Prostate gland (tissue), 2 donors: ENCODE measurements at regions not wholly inside any gene's neighbourhood (a gene's known extent, or its start where the extent isn't known, plus 50 kb on each side); places are given as distances from the start of the nearest gene placed in this dataset.

Source experiments
- DNase-seq: peaks from one replicate; pipeline ENCODE4 v3.0.0-alpha.2; 2019; ENCODE audit warnings: low spot score
- H3K27ac ChIP-seq, 2 donors: fragments of 200-600 bp; sonication (generic); 2 replicates each; pipeline ENCODE4 v1.5.1; 2017 to 2019
- H3K27me3 ChIP-seq: fragments of 200-600 bp; sonication (generic); replicated peaks from 2 replicates; pipeline ENCODE4 v1.5.1; 2019; ENCODE audit not compliant: insufficient read depth
- H3K36me3 ChIP-seq, 2 donors: fragments of 200-600 bp; sonication (generic); 1 replicate in 1 of 2; 2 replicates in 1 of 2; pipeline versions ENCODE4 v1.5.1 to v1.8.1; 2017 to 2019
- H3K4me1 ChIP-seq: fragments of 200-600 bp; sonication (generic); replicated peaks from 2 replicates; pipeline ENCODE4 v1.5.1; 2019
- H3K4me3 ChIP-seq, 2 donors: fragments of 200-600 bp; sonication (generic); 2 replicates each; pipeline ENCODE4 v1.5.1; 2017 to 2019
- H3K9me3 ChIP-seq: fragments of 200-600 bp; sonication (generic); 2 replicates; pipeline ENCODE4 v1.5.1; 2017
- POLR2A ChIP-seq: fragments of 450-650 bp; IDR thresholded peaks from one replicate; pipeline ENCODE4 v1.6.1; 2016; ENCODE audit warnings: antibody characterized with exemption, mild to moderate bottlenecking
- POLR2AphosphoS5 ChIP-seq: sonication (generic); formaldehyde crosslinking; IDR thresholded peaks from one replicate; pipeline ENCODE4 v1.6.1; 2017; ENCODE audit warnings: antibody characterized with exemption
- WGBS: methylation state at CpG from one replicate; pipeline ENCODE4 v1.1.5; 2018; 5-methylcytosine and 5-hydroxymethylcytosine counted together
- intact Hi-C: fragments of 100-400 bp; cut with DNase I; formaldehyde crosslinking; loops from one replicate; pipeline ENCODE4 v1.14.2; 2022
- TF ChIP-seq, protein P1 (sequence below), 4 experiments: fragments of 200-600 bp in 2 of 4; fragments of 450-650 bp in 2 of 4; sonication (generic) in 2 of 4; IDR thresholded peaks; 1 replicate in 3 of 4; 2 replicates in 1 of 4; pipeline ENCODE4 v1.5.1; 2016 to 2019; ENCODE audit warnings: antibody characterized with exemption in 4 of 4, mild to moderate bottlenecking in 2 of 4, moderate library complexity in 2 of 4

DNA sequence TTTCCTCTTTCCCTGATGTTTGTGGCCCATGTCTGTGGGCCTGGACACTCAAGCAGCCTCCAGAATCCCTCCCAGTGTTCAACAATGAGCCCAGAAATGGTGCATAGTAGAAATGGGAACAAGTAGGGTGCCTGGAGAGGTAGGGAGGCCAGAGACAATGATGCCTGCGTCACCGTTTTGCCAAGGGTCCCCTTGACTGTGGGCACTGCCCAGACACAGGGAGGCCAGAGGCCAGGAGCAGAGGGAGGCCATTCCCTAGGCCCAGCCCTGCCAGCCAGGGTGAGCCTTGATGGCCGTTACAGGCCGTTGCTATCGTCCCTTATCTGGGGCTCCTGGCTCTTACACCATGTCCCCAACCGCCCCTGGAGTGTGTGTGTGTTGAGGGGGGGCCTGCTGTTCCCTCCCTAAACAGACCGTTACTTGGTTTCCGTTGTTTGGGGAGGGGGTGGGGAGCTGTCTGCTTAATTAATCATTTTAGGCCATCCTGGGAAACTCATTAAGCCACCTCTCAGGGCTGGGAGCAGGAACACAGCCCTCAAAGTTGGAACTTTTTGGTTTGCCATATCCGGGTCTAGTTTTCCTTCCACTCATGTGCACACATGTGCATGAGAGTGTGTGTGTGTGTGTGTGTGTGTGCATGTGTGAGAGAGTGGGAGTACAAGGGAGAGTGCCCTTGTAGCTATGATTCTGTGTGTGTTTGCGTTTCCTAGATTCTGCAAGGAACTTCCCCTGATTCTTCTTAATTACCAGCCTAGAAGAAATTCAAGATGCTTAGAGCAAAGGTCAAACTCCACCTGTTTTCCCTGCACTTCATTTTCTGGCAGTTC lies 135.2 kb upstream of the HAAO start:
- H3K9me3 ChIP-seq, result no peaks in the 10 kb centered on the region
- TF ChIP-seq, protein P1, sequence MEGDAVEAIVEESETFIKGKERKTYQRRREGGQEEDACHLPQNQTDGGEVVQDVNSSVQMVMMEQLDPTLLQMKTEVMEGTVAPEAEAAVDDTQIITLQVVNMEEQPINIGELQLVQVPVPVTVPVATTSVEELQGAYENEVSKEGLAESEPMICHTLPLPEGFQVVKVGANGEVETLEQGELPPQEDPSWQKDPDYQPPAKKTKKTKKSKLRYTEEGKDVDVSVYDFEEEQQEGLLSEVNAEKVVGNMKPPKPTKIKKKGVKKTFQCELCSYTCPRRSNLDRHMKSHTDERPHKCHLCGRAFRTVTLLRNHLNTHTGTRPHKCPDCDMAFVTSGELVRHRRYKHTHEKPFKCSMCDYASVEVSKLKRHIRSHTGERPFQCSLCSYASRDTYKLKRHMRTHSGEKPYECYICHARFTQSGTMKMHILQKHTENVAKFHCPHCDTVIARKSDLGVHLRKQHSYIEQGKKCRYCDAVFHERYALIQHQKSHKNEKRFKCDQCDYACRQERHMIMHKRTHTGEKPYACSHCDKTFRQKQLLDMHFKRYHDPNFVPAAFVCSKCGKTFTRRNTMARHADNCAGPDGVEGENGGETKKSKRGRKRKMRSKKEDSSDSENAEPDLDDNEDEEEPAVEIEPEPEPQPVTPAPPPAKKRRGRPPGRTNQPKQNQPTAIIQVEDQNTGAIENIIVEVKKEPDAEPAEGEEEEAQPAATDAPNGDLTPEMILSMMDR (IDR thresholded peaks at IDR 0.05), result no peak
- TF ChIP-seq POLR2A, result no peak
- no peak for TF ChIP-seq POLR2AphosphoS5
- H3K36me3 ChIP-seq, result no peaks in the 10 kb centered on the region
- peaks cover 27% of the 10 kb centered on the region for H3K4me1 ChIP-seq
- no peak for DNase-seq
- no peaks in the 10 kb centered on the region for H3K27me3 ChIP-seq
- H3K27ac ChIP-seq, result peak overlapping the region; percentile 78 to 81
- no peak overlapping the region for H3K4me3 ChIP-seq
- intact Hi-C loops, result loop anchor here (5.0 kb wide), 1 partner anchor 60 kb away; no protein-coding TSS in a partner anchor
- WGBS, result 41% methylated on average over 10 of the region's 10 CpGs

DNA sequence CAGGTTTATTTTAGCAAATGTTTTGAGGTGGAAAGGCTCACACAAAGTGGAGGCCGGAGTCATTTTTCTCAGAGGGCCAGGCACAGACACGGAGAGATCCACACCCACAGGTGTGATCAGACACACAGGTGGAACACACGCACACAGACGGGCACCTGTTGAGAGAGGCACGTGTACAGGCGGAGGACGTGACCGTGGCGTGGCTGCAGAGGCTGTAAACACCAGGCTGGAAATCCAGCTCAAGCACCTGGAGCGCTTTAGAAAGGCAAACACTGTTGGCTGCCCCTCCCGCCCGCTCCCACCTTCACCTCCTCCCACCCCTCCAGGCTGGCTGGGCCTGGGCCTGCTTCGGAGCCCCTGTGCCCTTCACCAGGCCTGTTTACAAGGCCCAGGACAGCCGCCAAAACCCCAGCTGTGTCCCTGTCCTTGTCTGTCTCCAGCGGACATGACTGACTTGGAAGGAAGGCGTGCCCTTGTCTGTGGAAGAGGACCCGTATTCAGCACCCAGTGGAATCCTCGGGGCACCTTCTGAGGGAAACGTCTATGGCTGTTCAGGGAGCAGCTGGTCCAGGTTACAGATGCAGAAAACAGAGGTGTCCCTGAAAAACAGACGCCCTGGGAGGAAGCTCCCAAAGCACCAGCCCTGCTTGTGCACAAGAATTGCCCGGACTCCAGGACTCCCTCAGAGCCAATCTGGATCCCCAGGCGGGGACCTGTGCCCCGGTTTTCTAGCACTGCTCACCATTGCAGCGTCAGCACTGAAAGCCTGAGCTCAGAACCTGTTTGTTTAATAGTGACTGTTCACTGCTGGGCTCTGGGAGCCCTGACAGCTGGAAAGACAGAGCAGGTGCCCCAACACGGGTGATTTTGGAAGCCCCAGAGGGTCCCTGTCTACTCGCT lies 134.3 kb upstream of the HAAO start:
- no peak for DNase-seq
- Histone ChIP-seq H3K9me3 (no peaks in the 10 kb centered on the region), H3K4me3 (no peak overlapping the region), H3K36me3 (no peaks in the 10 kb centered on the region), H3K27me3 (no peaks in the 10 kb centered on the region), H3K4me1 (peaks cover 27% of the 10 kb centered on the region), H3K27ac (peak overlapping the region; percentile 78 to 81)
- 22% methylated on average over 26 of the region's 26 CpGs for WGBS
- TF ChIP-seq POLR2AphosphoS5 (no peak), POLR2A (no peak)
- TF ChIP-seq, protein P1 (IDR thresholded peaks at IDR 0.05), result no peak
- intact Hi-C loops, result loop anchor here (5.0 kb wide), 1 partner anchor 59 kb away; no protein-coding TSS in a partner anchor

DNA sequence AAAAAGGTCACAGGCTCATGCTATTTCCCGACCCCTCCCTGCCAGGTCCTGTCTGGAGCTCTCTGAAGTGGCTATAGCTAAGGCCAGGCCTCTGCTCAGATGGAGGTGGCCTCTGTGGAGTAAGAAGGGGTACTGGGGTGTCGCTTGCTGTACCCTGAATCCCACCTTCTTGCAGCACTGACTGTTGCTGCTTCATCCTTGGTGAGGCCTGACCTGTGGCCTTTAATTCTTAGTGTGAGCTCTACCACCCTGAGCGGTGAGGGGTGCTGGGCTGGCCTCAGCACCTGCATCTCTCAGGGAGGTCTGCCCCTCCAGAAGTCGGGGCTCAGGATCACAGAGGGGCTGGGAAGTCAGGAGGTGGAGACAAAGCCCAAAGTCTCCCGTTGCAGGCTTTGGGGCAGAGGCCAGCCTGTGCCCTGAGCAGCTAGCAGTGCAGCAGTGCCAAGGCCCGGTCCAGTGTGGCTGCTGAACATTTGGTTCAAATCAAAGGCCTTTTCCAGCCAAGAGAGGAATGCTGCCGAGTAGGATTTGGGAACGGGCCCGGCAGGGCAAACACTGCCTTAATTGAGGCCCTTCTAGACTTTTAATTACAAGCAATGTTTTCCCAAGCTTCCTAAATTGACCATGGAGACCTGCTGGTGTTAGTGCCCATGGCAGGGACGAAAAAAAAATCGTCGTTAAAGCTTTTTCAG lies 133.5 kb upstream of the HAAO start:
- Histone ChIP-seq H3K36me3 (no peaks in the 10 kb centered on the region), H3K4me3 (no peak overlapping the region), H3K9me3 (no peaks in the 10 kb centered on the region), H3K4me1 (peaks cover 27% of the 10 kb centered on the region), H3K27me3 (no peaks in the 10 kb centered on the region), H3K27ac (peak overlapping the region; percentile 78 to 81)
- intact Hi-C loops, result loop anchor here (5.0 kb wide), 1 partner anchor 59 kb away; no protein-coding TSS in a partner anchor
- peak; percentile 51 for DNase-seq
- no peak for TF ChIP-seq POLR2AphosphoS5
- TF ChIP-seq, protein P1 (IDR thresholded peaks at IDR 0.05), result no peak
- TF ChIP-seq POLR2A, result no peak
- 28% methylated on average over 12 of the region's 12 CpGs for WGBS

DNA sequence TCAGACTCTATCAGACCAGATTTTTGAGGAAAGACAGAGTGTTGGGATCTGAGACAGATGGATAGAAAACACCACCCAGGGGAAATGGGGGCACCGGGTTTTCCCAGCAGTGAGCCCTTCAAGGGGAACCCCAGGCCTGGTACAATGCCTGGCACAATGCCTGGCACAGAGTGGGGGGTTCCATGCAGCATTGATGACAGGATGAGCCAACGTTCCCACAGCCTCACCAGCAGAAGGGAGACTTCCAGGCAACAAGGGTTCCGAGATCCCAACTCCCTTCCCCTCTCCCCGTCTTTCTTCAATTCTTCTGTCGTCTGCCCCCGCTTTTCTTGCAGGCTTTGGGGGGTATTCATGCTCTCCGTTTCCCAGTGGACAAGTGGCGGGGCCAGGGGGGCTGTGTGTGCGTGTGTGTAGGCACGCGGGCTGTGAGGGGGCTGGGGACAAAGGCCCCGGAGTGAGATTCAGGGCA lies 132.1 kb upstream of the HAAO start:
- intact Hi-C loops, result no loop called here
- WGBS, result 16% methylated on average over 12 of the region's 12 CpGs

More for the DNA sequence above, 132.1 kb upstream of the HAAO start:
- DNase-seq, result no peak
- no peak overlapping the region for H3K4me3 ChIP-seq
- peak overlapping the region; percentile 78 to 81 for H3K27ac ChIP-seq
- no peaks in the 10 kb centered on the region for H3K27me3 ChIP-seq
- H3K9me3 ChIP-seq, result no peaks in the 10 kb centered on the region
- no peaks in the 10 kb centered on the region for H3K36me3 ChIP-seq
- H3K4me1 ChIP-seq, result peaks cover 27% of the 10 kb centered on the region
- no peak for TF ChIP-seq POLR2AphosphoS5
- TF ChIP-seq POLR2A, result no peak
- TF ChIP-seq, protein P1 (IDR thresholded peaks at IDR 0.05), result no peak
